GM19467 (cell line): ENCODE measurements at regions not wholly inside any gene's neighbourhood (a gene's known extent, or its start where the extent isn't known, plus 50 kb on each side); places are given as distances from the start of the nearest gene placed in this dataset.

Experiments
- ATAC-seq: cut with Tn5 transposase; IDR thresholded peaks from one replicate; pipeline ENCODE4 v1.9.1; 2021; ENCODE audit warnings: mild to moderate bottlenecking, moderate library complexity; ENCODE audit not compliant: unreplicated experiment

GRCh38 chr21:35853321-35854239 is 206.7 kb downstream of the SETD4 start:
- no peak for ATAC-seq

GRCh38 chr21:35852820-35853219 is 207.5 kb downstream of the SETD4 start:
- ATAC-seq: no peak

- no peak for ATAC-seq
These were observed 209.7 kb downstream of the SETD4 start for GRCh38 chr21:35850542-35851103.

GRCh38 chr21:35850029-35850428 is 210.3 kb downstream of the SETD4 start:
- ATAC-seq: no peak

GRCh38 chr21:35849144-35849543 is 211.2 kb downstream of the SETD4 start:
- ATAC-seq: no peak

- ATAC-seq: no peak
These were observed 216.2 kb downstream of the SETD4 start for GRCh38 chr21:35843911-35844667.

GRCh38 chr21:35840949-35841348 is 219.4 kb downstream of the SETD4 start:
- no peak for ATAC-seq

GRCh38 chr21:35840197-35840799 is 220.0 kb downstream of the SETD4 start:
- no peak for ATAC-seq

- ATAC-seq: no peak
These were observed 221.2 kb downstream of the SETD4 start for GRCh38 chr21:35838987-35839763.

GRCh38 chr21:35838350-35838749 is 222.0 kb downstream of the SETD4 start:
- no peak for ATAC-seq

GRCh38 chr21:35833991-35834390 is 226.3 kb downstream of the SETD4 start:
- no peak for ATAC-seq

GRCh38 chr21:35833388-35833787 is 226.9 kb downstream of the SETD4 start:
- ATAC-seq: no peak

GRCh38 chr21:35831230-35831629 is 229.1 kb downstream of the SETD4 start:
- ATAC-seq: no peak

- ATAC-seq: no peak
These were observed 231.3 kb downstream of the SETD4 start for GRCh38 chr21:35829067-35829466.

GRCh38 chr21:35828161-35828560 is 232.2 kb downstream of the SETD4 start:
- no peak for ATAC-seq

- no peak for ATAC-seq
These were observed 233.3 kb downstream of the SETD4 start for GRCh38 chr21:35827004-35827403.

GRCh38 chr21:35825370-35826353 is 234.7 kb downstream of the SETD4 start:
- ATAC-seq: no peak

GRCh38 chr21:35824136-35824535 is 236.2 kb downstream of the SETD4 start:
- ATAC-seq: no peak

GRCh38 chr21:35819134-35819533 is 241.2 kb downstream of the SETD4 start:
- no peak for ATAC-seq
